AG10803 (cell line): ENCODE measurements at regions not wholly inside any gene's neighbourhood (a gene's known extent, or its start where the extent isn't known, plus 50 kb on each side); places are given as distances from the start of the nearest gene placed in this dataset.

Experiments
- DNase-seq: peaks from one replicate; pipeline ENCODE4 v3.0.0; 2010; ENCODE audit warnings: low read depth
- H3K4me3 ChIP-seq: 2 replicates; pipeline ENCODE4 v1.5.1; 2011; ENCODE audit warnings: mild to moderate bottlenecking, low read length, control low read depth
- CTCF ChIP-seq: conservative IDR thresholded peaks from 2 replicates; pipeline ENCODE4 v1.5.1; 2011; ENCODE audit warnings: mild to moderate bottlenecking, low read length, control low read depth, inconsistent platforms

GRCh38 chr10:3836222-3836820, 51.3 kb upstream of the KLF6 start:
- DNase-seq: no peak
- TF ChIP-seq CTCF: no peak
- H3K4me3 ChIP-seq: no peak overlapping the region

GRCh38 chr10:3835770-3836169, 50.8 kb upstream of the KLF6 start:
- no peak for DNase-seq
- H3K4me3 ChIP-seq: no peak overlapping the region
- no peak for TF ChIP-seq CTCF

GRCh38 chr10:3834947-3835346, 49.9 kb upstream of the KLF6 start:
- H3K4me3 ChIP-seq: no peak overlapping the region
- TF ChIP-seq CTCF: no peak
- no peak for DNase-seq
